GM12878 (cell line): ENCODE measurements at regions not wholly inside any gene's neighbourhood (a gene's known extent, or its start where the extent isn't known, plus 50 kb on each side); places are given as distances from the start of the nearest gene placed in this dataset.

ENCODE experiments used
- ATAC-seq: fragments of 200-7000 bp; cut with Tn5 transposase; 3 replicates; pipeline ENCODE4 v1.9.1; 2020; ENCODE audit warnings: mild to moderate bottlenecking, moderate library complexity
- BruUV-seq: library from RNA; stranded (reverse); fragments of 400-500 nt; replicated peaks from 2 replicates; lab custom pipeline; 2021; lab: Mats Ljungman, UMichigan
- CTCF ChIA-PET: fragments of 300-600 bp; sonication (Branson Sonifier 250); formaldehyde crosslinking; extraction: SDS; loops from one replicate; lab custom pipeline; 2021; ENCODE audit warnings: inconsistent platforms; lab: Yijun Ruan, JAX
- POLR2A ChIA-PET: fragments of 350-600 bp; formaldehyde crosslinking; extraction: SDS; loops from one replicate; lab custom pipeline; 2021; ENCODE audit warnings: inconsistent platforms; lab: Charles Lee
- RAD21 ChIA-PET: fragments of 300-600 bp; sonication (Branson Sonifier 250); formaldehyde crosslinking; loops from one replicate; lab custom pipeline; 2023; ENCODE audit warnings: antibody characterized with exemption; ENCODE audit not compliant: unreplicated experiment; lab: Charles Lee
- SMC1A ChIA-PET: fragments of 300-600 bp; sonication (Branson Sonifier 250); formaldehyde crosslinking; loops from one replicate; lab custom pipeline; 2023; ENCODE audit not compliant: unreplicated experiment, uncharacterized antibody; lab: Charles Lee
- DNase-seq: peaks from one replicate; pipeline ENCODE4 v3.0.0-alpha.2; 2011; ENCODE audit warnings: low read depth, low spot score
- FAIRE-seq: peaks from 3 replicates; lab custom pipeline; 2011; peaks lifted over from hg19 to GRCh38; lab: Jason Lieb, UNC
- H2AFZ ChIP-seq: 2 replicates; pipeline ENCODE4 v1.6.0; 2011; ENCODE audit warnings: low read depth, low read length, control low read depth; ENCODE audit not compliant: control insufficient read depth
- H3K27ac ChIP-seq: 2 replicates; pipeline ENCODE4 v1.5.1; 2011; ENCODE audit warnings: control low read depth; ENCODE audit not compliant: control insufficient read depth, insufficient read depth
- H3K27me3 ChIP-seq, 2 experiments: replicated peaks in 1 of 2; 2 replicates each; pipeline versions ENCODE4 v1.6.0 to v1.6.1; 2011; ENCODE audit warnings: low read length in 1 of 2; ENCODE audit not compliant: control insufficient read depth in 2 of 2, insufficient read depth in 2 of 2
- H3K36me3 ChIP-seq, 2 experiments: 2 replicates each; pipeline ENCODE4 v1.5.1; 2011; ENCODE audit warnings: low read length in 1 of 2; ENCODE audit not compliant: control insufficient read depth in 2 of 2, insufficient read depth in 2 of 2
- H3K4me1 ChIP-seq: 2 replicates; pipeline ENCODE4 v1.6.1; 2011; ENCODE audit warnings: mild to moderate bottlenecking, low read length, moderate library complexity, mixed read lengths; ENCODE audit not compliant: control insufficient read depth, insufficient read depth
- H3K4me2 ChIP-seq: 2 replicates; pipeline ENCODE4 v1.6.0; 2011; ENCODE audit warnings: control low read depth; ENCODE audit not compliant: control insufficient read depth, insufficient read depth
- H3K4me3 ChIP-seq: fragments of 200-600 bp; sonication (generic); 2 replicates; pipeline ENCODE4 v1.5.1; 2016
- H3K79me2 ChIP-seq: 2 replicates; pipeline ENCODE4 v1.6.0; 2011; ENCODE audit warnings: low read length; ENCODE audit not compliant: control insufficient read depth, insufficient read depth
- H3K9ac ChIP-seq: 2 replicates; pipeline ENCODE4 v1.8.0; 2011; ENCODE audit warnings: low read length, control low read depth, mixed read lengths; ENCODE audit not compliant: control insufficient read depth, insufficient read depth
- H3K9me3 ChIP-seq: replicated peaks from 3 replicates; pipeline ENCODE4 v1.5.1; 2011; ENCODE audit warnings: mild to moderate bottlenecking, low read length; ENCODE audit not compliant: control insufficient read depth, insufficient read depth
- H4K20me1 ChIP-seq: 2 replicates; pipeline ENCODE4 v1.6.0; 2011; ENCODE audit not compliant: control insufficient read depth, insufficient read depth
- ASH2L ChIP-seq: fragments of 300-600, 200-600 bp; sonication (generic); IDR thresholded peaks from 2 replicates; pipeline ENCODE4 v1.6.1; 2017; ENCODE audit warnings: low read depth, mild to moderate bottlenecking, borderline replicate concordance
- BCL3 ChIP-seq: IDR thresholded peaks from 2 replicates; pipeline ENCODE4 v1.6.1; 2011; ENCODE audit warnings: borderline replicate concordance, low read depth, mild to moderate bottlenecking, moderate library complexity, low read length; ENCODE audit not compliant: insufficient read depth, poor library complexity, severe bottlenecking
- EP300 ChIP-seq, 2 experiments: fragments of 150-350 bp in 1 of 2; IDR thresholded peaks; 2 replicates each; pipeline ENCODE4 v1.6.1; 2011 to 2012; ENCODE audit warnings: low read depth in 2 of 2, low read length in 2 of 2, borderline replicate concordance in 1 of 2, improper control_type of control experiment in 1 of 2, inconsistent platforms in 1 of 2; ENCODE audit not compliant: control insufficient read depth in 1 of 2
- ETV6 ChIP-seq, 2 experiments: fragments of 450-650 bp in 1 of 2; IDR thresholded peaks in 1 of 2; conservative IDR thresholded peaks in 1 of 2; 2 replicates each; pipeline ENCODE4 v1.6.1; 2014; ENCODE audit warnings: antibody characterized with exemption in 1 of 2, borderline replicate concordance in 1 of 2, low read depth in 1 of 2, mild to moderate bottlenecking in 1 of 2, moderate library complexity in 1 of 2
- EZH2 ChIP-seq: IDR thresholded peaks from 2 replicates; pipeline ENCODE4 v1.6.1; 2012; ENCODE audit warnings: low read depth, mild to moderate bottlenecking, control low read depth, inconsistent platforms, low read length, borderline replicate concordance; ENCODE audit not compliant: control insufficient read depth
- HDAC6 ChIP-seq: fragments of 200-600 bp; sonication (generic); IDR thresholded peaks from one replicate; pipeline ENCODE4 v1.8.0; 2017; ENCODE audit warnings: antibody characterized with exemption; ENCODE audit not compliant: unreplicated experiment
- SRF ChIP-seq, 2 experiments: IDR thresholded peaks; 2 replicates each; pipeline ENCODE4 v1.6.1; 2011; ENCODE audit warnings: low read depth in 2 of 2, low read length in 2 of 2, mild to moderate bottlenecking in 1 of 2, moderate library complexity in 1 of 2
- SUZ12 ChIP-seq: fragments of 200-600 bp; sonication (generic); IDR thresholded peaks from one replicate; pipeline ENCODE4 v1.6.1; 2018; ENCODE audit warnings: antibody characterized with exemption, mild to moderate bottlenecking; ENCODE audit not compliant: unreplicated experiment
- YBX1 ChIP-seq: fragments of 450-650 bp; IDR thresholded peaks from 2 replicates; pipeline ENCODE4 v1.6.1; 2016; ENCODE audit warnings: antibody characterized with exemption
- ZNF24 ChIP-seq: fragments of 450-650 bp; IDR thresholded peaks from 2 replicates; pipeline ENCODE4 v1.6.1; 2017; ENCODE audit warnings: antibody characterized with exemption, mild to moderate bottlenecking
- ZNF687 ChIP-seq: fragments of 450-650 bp; IDR thresholded peaks from 2 replicates; pipeline ENCODE4 v1.6.1; 2017; ENCODE audit warnings: mild to moderate bottlenecking, moderate library complexity
- ZZZ3 ChIP-seq: IDR thresholded peaks from 2 replicates; pipeline ENCODE4 v1.6.1; 2011; ENCODE audit warnings: low read depth; ENCODE audit not compliant: control insufficient read depth, insufficient read length
- WGBS: methylation state at CpG from one replicate; pipeline ENCODE4 v1.1.6; 2016; ENCODE audit warnings: low lambda C conversion rate; ENCODE audit not compliant: insufficient replicate concordance, insufficient coverage; ENCODE audit errors: missing lambda C conversion rate; 5-methylcytosine and 5-hydroxymethylcytosine counted together
- in situ Hi-C: fragments of 300-500 bp; cut with MboI; formaldehyde crosslinking; loops from 9 replicates; pipeline ENCODE4 v1.14.3; 2018; ENCODE audit warnings: mixed read lengths
- intact Hi-C: fragments of 100-400 bp; cut with micrococcal nuclease; formaldehyde crosslinking; loops from one replicate; pipeline ENCODE4 v1.14.2; 2022; ENCODE audit not compliant: unreplicated experiment

DNA sequence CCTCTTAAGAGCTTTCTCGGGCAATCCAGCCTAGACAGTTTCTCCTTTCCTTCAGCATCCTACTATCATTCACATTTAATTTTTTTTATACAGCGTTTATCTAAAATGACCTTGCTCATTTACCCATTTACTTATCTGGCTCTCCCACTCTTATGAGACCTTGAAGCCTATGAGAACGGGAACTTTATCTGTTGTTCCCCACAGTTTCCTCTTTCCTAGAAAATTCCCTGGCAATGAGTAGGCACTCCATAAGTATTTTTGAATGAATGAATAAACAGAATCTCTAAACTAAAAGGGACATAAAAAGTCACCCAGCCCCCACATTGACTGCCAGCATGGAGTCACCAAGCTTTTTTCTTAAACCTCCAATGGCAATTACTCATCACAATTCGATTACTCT is 353.2 kb downstream of the METTL4 start (continued):
- TF ChIP-seq ZNF687 (no peak), HDAC6 (no peak), YBX1 (no peak), SUZ12 (no peak), EP300 (IDR thresholded peaks at IDR 0.05; ENCODE audit: borderline replicate concordance in 1 of 2, control insufficient read depth in 1 of 2, low read depth in 2 of 2, low read length in 2 of 2) (no peak), ZNF24 (no peak), EZH2 (no peak)

- SMC1A ChIA-PET, result no interaction called here
- CTCF ChIA-PET, result no interaction called here
- Histone ChIP-seq H4K20me1 (no peaks in the 10 kb centered on the region), H3K4me2 (no peak overlapping the region), H3K79me2 (no peaks in the 10 kb centered on the region), H3K4me1 (no peaks in the 10 kb centered on the region)
- ATAC-seq, result no peak
- 45% methylated on average over 3 of the region's 3 CpGs for WGBS
- TF ChIP-seq ETV6 (conservative IDR thresholded peaks at IDR 0.05 in 1 of 2, IDR thresholded peaks at IDR 0.05 in 1 of 2; ENCODE audit: borderline replicate concordance in 1 of 2, low read depth in 1 of 2) (no peak), BCL3 (no peak), SRF (IDR thresholded peaks at IDR 0.05; ENCODE audit: low read depth in 2 of 2, low read length in 2 of 2) (no peak), ZZZ3 (no peak), ASH2L (no peak)
- TF ChIP-seq, all 136 proteins: peak for 0
- H3K4me3 ChIP-seq, result no peak overlapping the region
- intact Hi-C loops (loop anchor here (5.0 kb wide), 2 partner anchors 112 to 632 kb away; no protein-coding TSS in a partner anchor), in situ Hi-C loops (loop anchor here (10.0 kb wide), 1 partner anchor 1355 kb away; no protein-coding TSS in a partner anchor)
- no TSS peak for BruUV-seq
- H3K27me3 ChIP-seq, result no peaks in the 10 kb centered on the region
- DNase-seq, result no peak
- H3K9me3 ChIP-seq, result no peaks in the 10 kb centered on the region
- H3K27ac ChIP-seq, result no peak overlapping the region
- no peak for FAIRE-seq
- ChIA-PET RAD21 (no interaction called here), POLR2A (no interaction called here)
- H3K9ac ChIP-seq, result no peak overlapping the region
- H2AFZ ChIP-seq, result no peak overlapping the region
- H3K36me3 ChIP-seq, result no peaks in the 10 kb centered on the region
These were observed 351.6 kb downstream of the METTL4 start for GRCh38 chr18:2219706-2220105.
